ENCODE measurements at regions not wholly inside any gene's neighbourhood (a gene's known extent, or its start where the extent isn't known, plus 50 kb on each side); places are given as distances from the start of the nearest gene placed in this dataset.

DNA sequence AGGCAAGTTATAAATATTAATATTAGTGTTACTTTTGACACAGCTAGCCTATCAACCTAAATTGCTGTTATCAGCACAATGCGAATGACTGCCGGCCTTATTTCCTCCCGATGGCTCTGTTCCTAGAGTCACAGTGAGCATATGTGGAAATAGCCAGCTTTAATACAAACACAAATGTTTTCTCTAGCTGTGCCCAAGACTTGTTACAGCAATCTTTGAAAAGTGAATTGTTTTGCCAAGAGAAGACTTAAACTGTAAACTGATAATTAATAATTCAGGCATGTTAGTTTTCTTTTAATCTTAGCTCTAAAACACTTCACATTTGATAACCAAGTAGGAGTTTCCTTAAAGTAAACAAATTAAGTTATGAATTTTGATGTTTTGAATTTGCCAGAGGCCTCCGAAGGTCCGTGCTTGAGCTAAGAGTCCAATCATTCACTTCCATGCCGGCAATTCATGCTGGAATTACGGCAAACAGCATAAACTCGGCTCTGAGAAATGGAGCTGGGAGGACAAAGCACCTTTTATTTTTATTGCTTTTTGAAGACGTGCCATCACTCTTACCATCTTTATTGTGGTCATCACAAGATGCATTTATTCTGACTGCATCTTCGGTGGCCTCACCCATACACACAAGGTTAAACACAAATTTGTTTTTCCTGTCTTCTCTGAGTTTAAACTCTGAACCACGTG lies 184.5 kb upstream of the CWC22 start:
- Histone ChIP-seq H3K4me3 (no peak overlapping the region), H4K20me1 (ENCODE audit: insufficient read depth) (no peaks in the 10 kb centered on the region), H3K9me3 (ENCODE audit: insufficient read depth, low read depth) (no peaks in the 10 kb centered on the region), H3K4me1 (replicated peaks; ENCODE audit: insufficient read depth) (peaks cover 11% of the 10 kb centered on the region; the same call in 1 of the 2 replicates), H3K36me3 (ENCODE audit: low read depth) (no peaks in the 10 kb centered on the region), H3K79me2 (ENCODE audit: low read depth) (no peaks in the 10 kb centered on the region), H2AFZ (no peak overlapping the region), H3K27ac (no peak overlapping the region), H3F3A (ENCODE audit: insufficient read depth, low read depth) (no peaks in the 10 kb centered on the region), H3K27me3 (ENCODE audit: insufficient read depth, low read depth) (no peaks in the 10 kb centered on the region), H3K9me2 (ENCODE audit: insufficient read depth) (no peaks in the 10 kb centered on the region), H3K4me2 (no peak overlapping the region)
- ChIA-PET CTCF (interaction anchor here (0.5 kb wide), 1 partner anchor 388 kb away, joined by 6 read pairs; no protein-coding TSS in a partner anchor), POLR2A (ENCODE audit: unreplicated experiment) (no interaction called here)
- DNase-seq: no peak
- intact Hi-C loops (cut with micrococcal nuclease; ENCODE audit: unreplicated experiment): no loop called here
- TF ChIP-seq EZH2 (IDR thresholded peaks at IDR 0.05; ENCODE audit: low read depth): no peak
- TF ChIP-seq, protein P1, sequence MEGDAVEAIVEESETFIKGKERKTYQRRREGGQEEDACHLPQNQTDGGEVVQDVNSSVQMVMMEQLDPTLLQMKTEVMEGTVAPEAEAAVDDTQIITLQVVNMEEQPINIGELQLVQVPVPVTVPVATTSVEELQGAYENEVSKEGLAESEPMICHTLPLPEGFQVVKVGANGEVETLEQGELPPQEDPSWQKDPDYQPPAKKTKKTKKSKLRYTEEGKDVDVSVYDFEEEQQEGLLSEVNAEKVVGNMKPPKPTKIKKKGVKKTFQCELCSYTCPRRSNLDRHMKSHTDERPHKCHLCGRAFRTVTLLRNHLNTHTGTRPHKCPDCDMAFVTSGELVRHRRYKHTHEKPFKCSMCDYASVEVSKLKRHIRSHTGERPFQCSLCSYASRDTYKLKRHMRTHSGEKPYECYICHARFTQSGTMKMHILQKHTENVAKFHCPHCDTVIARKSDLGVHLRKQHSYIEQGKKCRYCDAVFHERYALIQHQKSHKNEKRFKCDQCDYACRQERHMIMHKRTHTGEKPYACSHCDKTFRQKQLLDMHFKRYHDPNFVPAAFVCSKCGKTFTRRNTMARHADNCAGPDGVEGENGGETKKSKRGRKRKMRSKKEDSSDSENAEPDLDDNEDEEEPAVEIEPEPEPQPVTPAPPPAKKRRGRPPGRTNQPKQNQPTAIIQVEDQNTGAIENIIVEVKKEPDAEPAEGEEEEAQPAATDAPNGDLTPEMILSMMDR (conservative IDR thresholded peaks at IDR 0.05): no peak
- no TSS peak for BruUV-seq (replicated peaks)

DNA sequence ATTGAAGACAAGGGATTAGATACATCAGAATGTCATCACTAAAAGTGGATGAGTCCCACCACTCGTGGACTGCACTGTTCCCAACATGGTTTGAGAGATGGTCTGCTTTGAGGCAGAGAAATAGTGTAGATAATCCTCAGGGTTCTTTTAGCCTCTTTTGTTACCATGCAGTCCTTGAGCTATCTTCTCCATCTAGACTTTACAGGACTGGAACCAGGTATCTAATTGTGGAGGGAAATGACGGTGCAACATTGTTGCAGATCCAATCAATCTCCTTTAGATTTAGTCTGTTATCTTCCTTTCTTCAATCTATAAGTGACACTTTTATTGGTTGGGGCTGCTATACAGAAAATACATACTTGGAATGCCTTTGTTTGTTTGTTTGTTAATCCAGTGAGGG lies 183.8 kb upstream of the CWC22 start:
- no TSS peak for BruUV-seq (replicated peaks)
- Histone ChIP-seq H3K36me3 (ENCODE audit: low read depth) (no peaks in the 10 kb centered on the region), H3F3A (ENCODE audit: insufficient read depth, low read depth) (no peaks in the 10 kb centered on the region), H3K4me1 (replicated peaks; ENCODE audit: insufficient read depth) (peaks cover 3% of the 10 kb centered on the region; the same call in 1 of the 2 replicates), H3K4me3 (no peak overlapping the region), H3K9me2 (ENCODE audit: insufficient read depth) (no peaks in the 10 kb centered on the region), H3K4me2 (no peak overlapping the region), H3K79me2 (ENCODE audit: low read depth) (no peaks in the 10 kb centered on the region), H3K9me3 (ENCODE audit: insufficient read depth, low read depth) (no peaks in the 10 kb centered on the region), H2AFZ (no peak overlapping the region), H3K27me3 (ENCODE audit: insufficient read depth, low read depth) (no peaks in the 10 kb centered on the region), H4K20me1 (ENCODE audit: insufficient read depth) (no peaks in the 10 kb centered on the region), H3K27ac (no peak overlapping the region)
- intact Hi-C loops (cut with micrococcal nuclease; ENCODE audit: unreplicated experiment): no loop called here
- ChIA-PET CTCF (no interaction called here), POLR2A (ENCODE audit: unreplicated experiment) (no interaction called here)
- TF ChIP-seq EZH2 (IDR thresholded peaks at IDR 0.05; ENCODE audit: low read depth): no peak
- TF ChIP-seq, protein P1 (conservative IDR thresholded peaks at IDR 0.05): no peak
- no peak for DNase-seq

DNA sequence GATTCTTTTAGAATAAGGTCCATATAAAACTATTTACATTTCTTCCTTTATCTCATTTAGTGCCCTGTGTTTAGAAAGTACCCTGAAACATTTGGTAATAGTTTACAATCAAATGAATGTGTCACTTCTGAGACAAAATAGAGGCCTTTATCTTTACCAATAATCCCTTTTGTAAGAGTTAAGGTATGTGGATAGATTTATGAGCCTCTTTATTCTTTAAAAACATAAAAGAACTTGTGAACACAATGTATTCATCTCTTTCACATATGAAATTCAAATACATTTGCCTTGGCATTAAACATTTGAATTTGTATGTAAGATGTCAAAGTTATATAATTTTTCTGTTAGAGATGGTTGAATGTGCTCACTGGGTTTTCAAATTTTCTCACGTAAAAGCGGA lies 180.5 kb upstream of the CWC22 start:
- intact Hi-C loops (cut with micrococcal nuclease; ENCODE audit: unreplicated experiment): no loop called here

More for the DNA sequence above, 180.5 kb upstream of the CWC22 start:
- POLR2A ChIA-PET (ENCODE audit: unreplicated experiment): no interaction called here
- Histone ChIP-seq H3K27me3 (ENCODE audit: insufficient read depth, low read depth) (no peaks in the 10 kb centered on the region), H3F3A (ENCODE audit: insufficient read depth, low read depth) (no peaks in the 10 kb centered on the region), H3K79me2 (ENCODE audit: low read depth) (no peaks in the 10 kb centered on the region), H3K4me3 (no peak overlapping the region), H3K4me2 (no peak overlapping the region), H3K27ac (no peak overlapping the region), H3K4me1 (replicated peaks; ENCODE audit: insufficient read depth) (no peaks in the 10 kb centered on the region), H4K20me1 (ENCODE audit: insufficient read depth) (no peaks in the 10 kb centered on the region), H3K9me2 (ENCODE audit: insufficient read depth) (no peaks in the 10 kb centered on the region), H3K36me3 (ENCODE audit: low read depth) (no peaks in the 10 kb centered on the region), H2AFZ (no peak overlapping the region), H3K9me3 (ENCODE audit: insufficient read depth, low read depth) (no peaks in the 10 kb centered on the region)
- no peak for TF ChIP-seq EZH2 (IDR thresholded peaks at IDR 0.05; ENCODE audit: low read depth)
- TF ChIP-seq, protein P1 (conservative IDR thresholded peaks at IDR 0.05): no peak
- CTCF ChIA-PET: no interaction called here
- DNase-seq: no peak
- no TSS peak for BruUV-seq (replicated peaks)
